DOHH2 (cell line): ENCODE measurements at regions not wholly inside any gene's neighbourhood (a gene's known extent, or its start where the extent isn't known, plus 50 kb on each side); places are given as distances from the start of the nearest gene placed in this dataset.

ENCODE experiments used
- H3F3A ChIP-seq: fragments of 200-600 bp; sonication (generic), shearing (Covaris generic); 2 replicates; pipeline ENCODE4 v1.6.0; 2016; ENCODE audit warnings: antibody characterized with exemption, mild to moderate bottlenecking; ENCODE audit not compliant: control insufficient read depth, insufficient read depth
- H3K27ac ChIP-seq: fragments of 200-600 bp; sonication (generic); 2 replicates; pipeline ENCODE4 v1.5.1; 2014; ENCODE audit warnings: low read depth, mild to moderate bottlenecking, low read length, moderate library complexity
- H3K27me3 ChIP-seq: fragments of 200-600 bp; sonication (generic); 2 replicates; pipeline ENCODE4 v1.6.1; 2014; ENCODE audit warnings: mild to moderate bottlenecking, low read length, mixed read lengths; ENCODE audit not compliant: control insufficient read depth
- H3K36me3 ChIP-seq: fragments of 200-600 bp; sonication (generic); 2 replicates; pipeline ENCODE4 v1.6.1; 2014; ENCODE audit warnings: mild to moderate bottlenecking, low read length, moderate library complexity, mixed read lengths; ENCODE audit not compliant: control insufficient read depth
- H3K4me1 ChIP-seq: fragments of 200-600 bp; sonication (generic); 2 replicates; pipeline ENCODE4 v1.6.1; 2014; ENCODE audit warnings: mild to moderate bottlenecking, low read length, mixed read lengths; ENCODE audit not compliant: control insufficient read depth
- H3K4me2 ChIP-seq: fragments of 200-600 bp; sonication (generic); 2 replicates; pipeline ENCODE4 v1.6.0; 2014; ENCODE audit warnings: mild to moderate bottlenecking, low read length, moderate library complexity
- H3K4me3 ChIP-seq: fragments of 200-600 bp; sonication (generic); 2 replicates; pipeline ENCODE4 v1.5.1; 2014; ENCODE audit warnings: mild to moderate bottlenecking, low read length, mixed read lengths
- H3K79me2 ChIP-seq: fragments of 200-600 bp; sonication (generic); 2 replicates; pipeline ENCODE4 v1.6.1; 2014; ENCODE audit warnings: mild to moderate bottlenecking, low read length, mixed read lengths; ENCODE audit not compliant: control insufficient read depth
- H3K9me2 ChIP-seq: fragments of 200-600 bp; sonication (generic); replicated peaks from 2 replicates; pipeline ENCODE4 v1.6.1; 2014; ENCODE audit warnings: mild to moderate bottlenecking, low read length, mixed read lengths; ENCODE audit not compliant: control insufficient read depth
- H3K9me3 ChIP-seq: fragments of 200-600 bp; sonication (generic); 2 replicates; pipeline ENCODE4 v1.6.1; 2014; ENCODE audit warnings: antibody characterized with exemption, low read length, mixed read lengths; ENCODE audit not compliant: control insufficient read depth, insufficient read depth
- H4K20me1 ChIP-seq: fragments of 200-600 bp; sonication (generic); 2 replicates; pipeline ENCODE4 v1.6.0; 2014; ENCODE audit warnings: low read depth, mild to moderate bottlenecking, antibody characterized with exemption, low read length, moderate library complexity; ENCODE audit not compliant: control insufficient read depth, insufficient read depth
- EZH2phosphoT487 ChIP-seq: fragments of 200-600 bp; sonication (generic); IDR thresholded peaks from 2 replicates; pipeline ENCODE4 v1.6.1; 2017; ENCODE audit warnings: borderline replicate concordance, mild to moderate bottlenecking, antibody characterized with exemption, low read length, moderate library complexity, mixed read lengths
- TF ChIP-seq, protein P1 (sequence below): fragments of 200-600 bp; sonication (generic); IDR thresholded peaks from one replicate; pipeline ENCODE4 v1.5.1; 2014; ENCODE audit warnings: antibody characterized with exemption, mild to moderate bottlenecking, low read depth, low read length; ENCODE audit not compliant: poor library complexity, severe bottlenecking

GRCh38 chr5:106698169-106698568 is 972.6 kb downstream of the EFNA5 start:
- TF ChIP-seq, protein P1, sequence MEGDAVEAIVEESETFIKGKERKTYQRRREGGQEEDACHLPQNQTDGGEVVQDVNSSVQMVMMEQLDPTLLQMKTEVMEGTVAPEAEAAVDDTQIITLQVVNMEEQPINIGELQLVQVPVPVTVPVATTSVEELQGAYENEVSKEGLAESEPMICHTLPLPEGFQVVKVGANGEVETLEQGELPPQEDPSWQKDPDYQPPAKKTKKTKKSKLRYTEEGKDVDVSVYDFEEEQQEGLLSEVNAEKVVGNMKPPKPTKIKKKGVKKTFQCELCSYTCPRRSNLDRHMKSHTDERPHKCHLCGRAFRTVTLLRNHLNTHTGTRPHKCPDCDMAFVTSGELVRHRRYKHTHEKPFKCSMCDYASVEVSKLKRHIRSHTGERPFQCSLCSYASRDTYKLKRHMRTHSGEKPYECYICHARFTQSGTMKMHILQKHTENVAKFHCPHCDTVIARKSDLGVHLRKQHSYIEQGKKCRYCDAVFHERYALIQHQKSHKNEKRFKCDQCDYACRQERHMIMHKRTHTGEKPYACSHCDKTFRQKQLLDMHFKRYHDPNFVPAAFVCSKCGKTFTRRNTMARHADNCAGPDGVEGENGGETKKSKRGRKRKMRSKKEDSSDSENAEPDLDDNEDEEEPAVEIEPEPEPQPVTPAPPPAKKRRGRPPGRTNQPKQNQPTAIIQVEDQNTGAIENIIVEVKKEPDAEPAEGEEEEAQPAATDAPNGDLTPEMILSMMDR: no peak
- no peak for TF ChIP-seq EZH2phosphoT487
- no peaks in the 10 kb centered on the region for H3K79me2 ChIP-seq
- H3K9me3 ChIP-seq: no peaks in the 10 kb centered on the region
- no peaks in the 10 kb centered on the region for H4K20me1 ChIP-seq
- no peaks in the 10 kb centered on the region for H3K27me3 ChIP-seq
- H3K9me2 ChIP-seq: no peaks in the 10 kb centered on the region
- no peak overlapping the region for H3K4me2 ChIP-seq
- no peak overlapping the region for H3K27ac ChIP-seq
- H3K4me3 ChIP-seq: no peak overlapping the region
- no peaks in the 10 kb centered on the region for H3K36me3 ChIP-seq
- no peaks in the 10 kb centered on the region for H3F3A ChIP-seq
- H3K4me1 ChIP-seq: no peaks in the 10 kb centered on the region

DNA sequence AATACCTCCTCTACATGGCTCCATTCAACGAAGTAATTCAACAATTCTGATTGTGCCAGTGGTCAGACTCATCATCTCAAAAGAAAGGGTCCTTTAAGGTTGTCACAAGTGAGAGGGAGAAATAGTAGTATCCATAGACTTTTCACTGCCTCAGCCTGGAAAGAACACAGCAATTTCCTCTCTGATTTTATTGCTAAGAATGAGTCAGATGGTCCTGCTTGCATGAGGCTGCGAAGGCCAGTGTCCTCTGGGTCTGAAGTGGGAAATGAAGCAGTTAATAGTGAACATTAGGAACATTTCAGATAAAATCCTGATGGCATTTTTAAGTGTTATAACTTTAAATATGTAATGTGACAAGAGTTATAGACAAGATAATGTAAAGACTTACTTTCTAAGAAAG is 979.0 kb downstream of the EFNA5 start:
- Histone ChIP-seq H3K9me2 (no peaks in the 10 kb centered on the region), H3K4me3 (no peak overlapping the region), H3F3A (no peaks in the 10 kb centered on the region), H3K4me1 (no peaks in the 10 kb centered on the region), H3K4me2 (no peak overlapping the region), H3K79me2 (no peaks in the 10 kb centered on the region), H4K20me1 (no peaks in the 10 kb centered on the region), H3K9me3 (no peaks in the 10 kb centered on the region), H3K27me3 (no peaks in the 10 kb centered on the region), H3K27ac (no peak overlapping the region), H3K36me3 (no peaks in the 10 kb centered on the region)
- TF ChIP-seq, protein P1: no peak
- TF ChIP-seq EZH2phosphoT487: no peak

DNA sequence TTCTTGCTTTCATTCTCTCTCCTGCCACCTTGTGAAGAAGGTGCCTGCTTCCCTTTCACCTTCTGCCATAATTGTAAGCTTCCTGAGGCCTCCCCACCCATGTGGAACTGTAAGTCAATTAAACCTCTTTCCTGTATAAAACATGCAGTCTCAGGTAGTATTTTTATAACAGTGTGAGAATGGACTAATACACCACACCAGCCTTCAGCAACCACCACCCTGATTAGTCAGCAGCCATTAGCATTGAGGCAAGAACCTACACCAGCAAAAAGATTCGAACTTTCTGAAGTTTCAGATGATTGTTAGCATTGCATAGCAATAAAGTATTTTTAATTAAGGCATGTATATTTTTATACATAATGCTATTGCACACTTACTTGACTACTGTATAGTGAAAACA is 980.2 kb downstream of the EFNA5 start:
- Histone ChIP-seq H3K4me1 (no peaks in the 10 kb centered on the region), H3F3A (no peaks in the 10 kb centered on the region), H4K20me1 (no peaks in the 10 kb centered on the region), H3K4me2 (no peak overlapping the region), H3K79me2 (no peaks in the 10 kb centered on the region), H3K9me3 (no peaks in the 10 kb centered on the region), H3K27me3 (no peaks in the 10 kb centered on the region), H3K4me3 (no peak overlapping the region), H3K27ac (no peak overlapping the region), H3K36me3 (no peaks in the 10 kb centered on the region), H3K9me2 (no peaks in the 10 kb centered on the region)
- TF ChIP-seq EZH2phosphoT487: no peak
- TF ChIP-seq, protein P1: no peak

- no peak overlapping the region for H3K4me2 ChIP-seq
- H3K4me3 ChIP-seq: no peak overlapping the region
These were observed 990.4 kb downstream of the EFNA5 start for GRCh38 chr5:106680330-106680729.

More at GRCh38 chr5:106680330-106680729, 990.4 kb downstream of the EFNA5 start:
- Histone ChIP-seq H3K4me1 (no peaks in the 10 kb centered on the region), H3K27ac (no peak overlapping the region), H3K9me3 (no peaks in the 10 kb centered on the region), H3K36me3 (no peaks in the 10 kb centered on the region), H3K79me2 (no peaks in the 10 kb centered on the region), H3K9me2 (no peaks in the 10 kb centered on the region), H3F3A (no peaks in the 10 kb centered on the region), H4K20me1 (no peaks in the 10 kb centered on the region), H3K27me3 (no peaks in the 10 kb centered on the region)
- TF ChIP-seq, protein P1: no peak
- no peak for TF ChIP-seq EZH2phosphoT487
